GM23338 (cell line): ENCODE measurements at regions not wholly inside any gene's neighbourhood (a gene's known extent, or its start where the extent isn't known, plus 50 kb on each side); places are given as distances from the start of the nearest gene placed in this dataset.

Experiments
- ATAC-seq: fragments of 200-7000 bp; cut with Tn5 transposase; 3 replicates; pipeline ENCODE4 v1.9.1; 2020
- DNase-seq: peaks from one replicate; pipeline ENCODE4 v3.0.0-alpha.2; 2015; ENCODE audit warnings: low spot score
- H2AFZ ChIP-seq: fragments of 200-600 bp; sonication (generic); 2 replicates; pipeline ENCODE4 v1.8.0; 2016; ENCODE audit warnings: antibody characterized with exemption, mild to moderate bottlenecking, moderate library complexity
- H3F3A ChIP-seq: fragments of 200-600 bp; sonication (generic); replicated peaks from 2 replicates; pipeline ENCODE4 v1.8.0; 2017; ENCODE audit warnings: antibody characterized with exemption, mixed run types, low read depth
- H3K27ac ChIP-seq: fragments of 200-600 bp; sonication (generic); 2 replicates; pipeline ENCODE4 v1.6.1; 2016; ENCODE audit warnings: low read depth
- H3K27me3 ChIP-seq: fragments of 200-600 bp; sonication (generic); 2 replicates; pipeline ENCODE4 v1.8.0; 2016; ENCODE audit warnings: mild to moderate bottlenecking, mixed run types, moderate library complexity; ENCODE audit not compliant: insufficient read depth
- H3K36me3 ChIP-seq: fragments of 200-600 bp; sonication (generic); 2 replicates; pipeline ENCODE4 v1.8.0; 2016; ENCODE audit warnings: mild to moderate bottlenecking; ENCODE audit not compliant: insufficient read depth
- H3K4me1 ChIP-seq: fragments of 200-600 bp; sonication (generic); 2 replicates; pipeline ENCODE4 v1.8.0; 2016; ENCODE audit warnings: mild to moderate bottlenecking, moderate library complexity; ENCODE audit not compliant: insufficient read depth
- H3K4me2 ChIP-seq: fragments of 200-600 bp; sonication (generic); 2 replicates; pipeline ENCODE4 v1.7.1; 2017; ENCODE audit warnings: mixed run types
- H3K4me3 ChIP-seq: fragments of 200-600 bp; sonication (generic); 2 replicates; pipeline ENCODE4 v1.6.1; 2016; ENCODE audit warnings: mixed run types
- H3K79me2 ChIP-seq: fragments of 200-600 bp; sonication (generic); replicated peaks from 2 replicates; pipeline ENCODE4 v1.8.0; 2017; ENCODE audit warnings: mild to moderate bottlenecking; ENCODE audit not compliant: insufficient read depth
- H3K9me2 ChIP-seq: fragments of 200-600 bp; sonication (generic); 2 replicates; pipeline ENCODE4 v1.8.0; 2017; ENCODE audit not compliant: insufficient read depth
- H4K20me1 ChIP-seq: fragments of 200-600 bp; sonication (generic); replicated peaks from 2 replicates; pipeline ENCODE4 v1.8.0; 2017; ENCODE audit warnings: mild to moderate bottlenecking; ENCODE audit not compliant: insufficient read depth
- H3K27ac Mint-ChIP-seq: 2 replicates; pipeline ENCODE4 v1.8.0; 2020; ENCODE audit warnings: inconsistent platforms, mild to moderate bottlenecking, moderate library complexity, mixed read lengths
- H3K27me3 Mint-ChIP-seq: 3 replicates; pipeline ENCODE4 v1.8.0; 2022; ENCODE audit warnings: low read depth, mild to moderate bottlenecking, moderate library complexity, mixed read lengths, inconsistent platforms; ENCODE audit not compliant: insufficient read depth, poor library complexity
- H3K36me3 Mint-ChIP-seq: 3 replicates; pipeline ENCODE4 v1.8.0; 2021; ENCODE audit warnings: low read depth, mild to moderate bottlenecking, inconsistent platforms, moderate library complexity, mixed read lengths
- H3K4me1 Mint-ChIP-seq: 3 replicates; pipeline ENCODE4 v1.8.0; 2020; ENCODE audit warnings: mild to moderate bottlenecking, inconsistent platforms, mixed read lengths
- H3K4me3 Mint-ChIP-seq: 3 replicates; pipeline ENCODE4 v1.8.0; 2021; ENCODE audit warnings: moderate library complexity, mild to moderate bottlenecking, inconsistent platforms, mixed read lengths
- H3K9me3 Mint-ChIP-seq: 3 replicates; pipeline ENCODE4 v1.8.0; 2020; ENCODE audit warnings: moderate library complexity, mild to moderate bottlenecking, inconsistent platforms, mixed read lengths
- CREB1 ChIP-seq: fragments of 250-450 bp; sonication (Bioruptor Pico); IDR thresholded peaks from 2 replicates; pipeline ENCODE4 v1.5.0; 2020; ENCODE audit warnings: low read depth, mild to moderate bottlenecking, moderate library complexity
- CTCF ChIP-seq, 2 experiments: fragments of 200-600 bp in 1 of 2; sonication (generic) in 1 of 2; conservative IDR thresholded peaks; 2 replicates each; pipeline versions ENCODE4 v1.5.1 to v1.6.1; 2016 to 2017; ENCODE audit warnings: antibody characterized with exemption in 2 of 2, low read depth in 2 of 2, mild to moderate bottlenecking in 2 of 2, moderate library complexity in 1 of 2
- ETS1 ChIP-seq: IDR thresholded peaks from 2 replicates; pipeline ENCODE4 v1.6.1; 2016; ENCODE audit warnings: antibody characterized with exemption
- EZH2 ChIP-seq: fragments of 200-600 bp; sonication (generic); IDR thresholded peaks from one replicate; pipeline ENCODE4 v1.8.0; 2017; ENCODE audit warnings: antibody characterized with exemption, mild to moderate bottlenecking, low read depth; ENCODE audit not compliant: unreplicated experiment
- NANOG ChIP-seq: IDR thresholded peaks from 2 replicates; pipeline ENCODE4 v1.6.1; 2016; ENCODE audit warnings: antibody characterized with exemption, borderline replicate concordance
- REST ChIP-seq: IDR thresholded peaks from one replicate; pipeline ENCODE4 v1.6.1; 2018; ENCODE audit warnings: antibody characterized with exemption; ENCODE audit not compliant: unreplicated experiment
- STAT1 ChIP-seq: IDR thresholded peaks from one replicate; pipeline ENCODE4 v1.6.1; 2016; ENCODE audit warnings: antibody characterized with exemption; ENCODE audit not compliant: unreplicated experiment
- ZNF331 ChIP-seq: fragments of 250-450 bp; sonication (Bioruptor Pico); IDR thresholded peaks from 2 replicates; pipeline ENCODE4 v1.5.0; 2020; ENCODE audit warnings: low read depth, mild to moderate bottlenecking, moderate library complexity
- ZNF462 ChIP-seq: fragments of 250-450 bp; sonication (Bioruptor Pico); IDR thresholded peaks from 2 replicates; pipeline ENCODE4 v1.5.0; 2020; ENCODE audit warnings: mild to moderate bottlenecking, moderate library complexity

- TF ChIP-seq REST (no peak), ZNF331 (no peak), NANOG (no peak)
- Mint-ChIP-seq H3K27ac (peak overlapping the region; percentile 5), H3K27me3 (peaks cover 3% of the 10 kb centered on the region)
Observed at GRCh38 chr13:50277127-50277526, 261.9 kb downstream of the KCNRG start.

GRCh38 chr13:50277906-50278305 is 262.7 kb downstream of the KCNRG start:
- Histone ChIP-seq H3K27ac (no peak overlapping the region), H3K27me3 (no peaks in the 10 kb centered on the region), H3K4me1 (peaks cover 29% of the 10 kb centered on the region), H2AFZ (no peak overlapping the region), H4K20me1 (no peaks in the 10 kb centered on the region), H3K9me2 (0 out of 2 replicates have a peak, but pooled peaks cover 2% of the 10 kb centered on the region), H3K36me3 (no peaks in the 10 kb centered on the region), H3K4me2 (no peak overlapping the region), H3K4me3 (no peak overlapping the region), H3F3A (no peaks in the 10 kb centered on the region), H3K79me2 (no peaks in the 10 kb centered on the region)
- Mint-ChIP-seq H3K27ac (no peak overlapping the region), H3K4me1 (peaks cover 50% of the 10 kb centered on the region), H3K4me3 (no peak overlapping the region; the same call in 2 of the 3 replicates), H3K9me3 (peaks cover 8% of the 10 kb centered on the region; the same call in 1 of the 3 replicates), H3K27me3 (peaks cover 3% of the 10 kb centered on the region), H3K36me3 (peaks cover 8% of the 10 kb centered on the region; the same call in 2 of the 3 replicates)
- ATAC-seq (no peak), DNase-seq (no peak)
- TF ChIP-seq ETS1 (no peak), ZNF331 (no peak), CREB1 (no peak), EZH2 (no peak), CTCF (conservative IDR thresholded peaks at IDR 0.05; ENCODE audit: low read depth in 2 of 2) (no peak), ZNF462 (CRISPR knock-in tag) (no peak), STAT1 (no peak)

More at GRCh38 chr13:50277127-50277526, 261.9 kb downstream of the KCNRG start:
- Histone ChIP-seq H3K4me3 (peak overlapping the region; percentile 2; the same call in 1 of the 2 replicates), H4K20me1 (no peaks in the 10 kb centered on the region), H3K27ac (no peak overlapping the region; the same call in 1 of the 2 replicates), H3K4me2 (peak overlapping the region; percentile 64; the same call in 1 of the 2 replicates), H3K4me1 (peaks cover 29% of the 10 kb centered on the region), H3F3A (no peaks in the 10 kb centered on the region), H3K27me3 (no peaks in the 10 kb centered on the region), H3K79me2 (no peaks in the 10 kb centered on the region), H3K9me2 (0 out of 2 replicates have a peak, but pooled peaks cover 2% of the 10 kb centered on the region), H2AFZ (no peak overlapping the region), H3K36me3 (no peaks in the 10 kb centered on the region)
- peaks cover 8% of the 10 kb centered on the region; the same call in 1 of the 3 replicates for H3K9me3 Mint-ChIP-seq
- ATAC-seq: no peak
- H3K4me1 Mint-ChIP-seq: peaks cover 43% of the 10 kb centered on the region
- H3K4me3 Mint-ChIP-seq: no peak overlapping the region
- no peak for DNase-seq
- H3K36me3 Mint-ChIP-seq: peaks cover 8% of the 10 kb centered on the region; the same call in 2 of the 3 replicates
